ENCODE measurements at regions not wholly inside any gene's neighbourhood (a gene's known extent, or its start where the extent isn't known, plus 50 kb on each side); places are given as distances from the start of the nearest gene placed in this dataset.

DNA sequence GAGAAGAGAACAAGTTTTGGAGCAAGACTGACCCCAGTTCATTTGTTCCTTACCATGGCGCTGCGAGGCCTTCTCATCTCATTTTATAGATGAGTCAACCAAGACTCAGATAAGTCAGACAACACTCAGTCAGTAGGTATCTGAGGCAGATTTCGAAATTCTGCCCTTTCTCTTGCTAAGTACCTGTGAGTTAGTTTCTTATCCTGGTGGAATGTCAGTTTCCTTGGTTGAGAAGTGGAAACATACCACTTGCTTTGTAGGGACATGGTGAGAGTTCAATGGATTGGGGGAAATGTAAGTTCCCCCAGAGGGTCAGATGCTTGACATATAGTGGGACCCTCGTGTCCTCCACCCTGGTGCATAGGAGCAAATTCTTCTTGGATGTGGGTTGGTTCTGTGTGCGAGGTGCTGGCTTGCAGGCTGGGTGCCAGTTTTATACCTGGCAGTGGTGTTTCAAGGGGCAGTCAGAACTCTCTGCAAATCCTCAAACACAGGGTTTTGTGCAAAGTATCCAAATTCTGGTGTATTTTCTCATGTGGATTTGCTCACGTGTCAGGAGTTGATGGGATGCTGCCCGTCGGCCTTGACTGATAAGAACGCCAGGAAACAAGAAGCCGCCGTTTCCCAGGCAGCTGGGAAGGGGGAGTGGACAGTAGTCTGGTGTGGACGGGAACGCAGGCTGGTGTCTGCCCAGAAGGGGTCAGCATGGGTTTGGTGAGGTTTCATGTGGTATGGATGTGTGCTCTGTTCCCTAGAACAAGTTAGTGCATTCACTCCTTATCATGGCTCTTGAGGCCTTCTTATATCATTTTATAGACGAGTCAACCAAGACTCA lies 61.1 kb upstream of the CIBAR2 start:
- no peaks in the 10 kb centered on the region for H3K9me3 ChIP-seq (ENCODE audit: control insufficient read depth, insufficient read depth, low read length)
- no peaks in the 10 kb centered on the region for H3K36me3 Mint-ChIP-seq
- 89% methylated on average over 14 of the region's 14 CpGs for WGBS (ENCODE audit: insufficient coverage)
- H3K4me3 Mint-ChIP-seq: peak overlapping the region; percentile 15
- DNase-seq (no peak), ATAC-seq (no peak)
- no peak for TF ChIP-seq CTCF (IDR thresholded peaks at IDR 0.05)
- intact Hi-C loops (cut with micrococcal nuclease): no loop called here
- no peaks in the 10 kb centered on the region for H3K4me1 ChIP-seq (ENCODE audit: control insufficient read depth, insufficient read depth, low read length)
- no peak overlapping the region for H3K4me3 ChIP-seq (ENCODE audit: low read length)
- H3K27ac ChIP-seq (ENCODE audit: low read length): no peak overlapping the region
- no peaks in the 10 kb centered on the region for H3K36me3 ChIP-seq (ENCODE audit: control insufficient read depth, insufficient read depth, low read length)
- H3K27me3 ChIP-seq (ENCODE audit: control insufficient read depth, insufficient read depth, low read length): peaks cover 17% of the 10 kb centered on the region
- no peaks in the 10 kb centered on the region for H3K9me3 Mint-ChIP-seq
- peaks cover 0 to 7% of the 10 kb centered on the region in 2 donors for H3K4me1 Mint-ChIP-seq
- no peak overlapping the region for H3K27ac Mint-ChIP-seq
- peaks cover 50 to 52% of the 10 kb centered on the region in 2 donors for H3K27me3 Mint-ChIP-seq (ENCODE audit: low read depth in 2 of 2)

- Mint-ChIP-seq H3K27me3 (ENCODE audit: low read depth in 2 of 2) (peaks cover 50% of the 10 kb centered on the region in 2 donors), H3K4me3 (no peak overlapping the region), H3K4me1 (peaks cover 0 to 7% of the 10 kb centered on the region in 2 donors), H3K27ac (no peak overlapping the region), H3K36me3 (no peaks in the 10 kb centered on the region), H3K9me3 (no peaks in the 10 kb centered on the region)
- H3K9me3 ChIP-seq (ENCODE audit: control insufficient read depth, insufficient read depth, low read length): no peaks in the 10 kb centered on the region
- ATAC-seq (no peak), DNase-seq (no peak)
- no peaks in the 10 kb centered on the region for H3K4me1 ChIP-seq (ENCODE audit: control insufficient read depth, insufficient read depth, low read length)
- H3K4me3 ChIP-seq (ENCODE audit: low read length): no peak overlapping the region
- intact Hi-C loops (cut with micrococcal nuclease): no loop called here
- TF ChIP-seq CTCF (IDR thresholded peaks at IDR 0.05): no peak
- peaks cover 14% of the 10 kb centered on the region for H3K27me3 ChIP-seq (ENCODE audit: control insufficient read depth, insufficient read depth, low read length)
- H3K36me3 ChIP-seq (ENCODE audit: control insufficient read depth, insufficient read depth, low read length): no peaks in the 10 kb centered on the region
- WGBS (ENCODE audit: insufficient coverage): 93% methylated on average over 16 of the region's 16 CpGs
- no peak overlapping the region for H3K27ac ChIP-seq (ENCODE audit: low read length)
Observed at GRCh38 chr16:85173981-85174751, 61.9 kb upstream of the CIBAR2 start.

DNA sequence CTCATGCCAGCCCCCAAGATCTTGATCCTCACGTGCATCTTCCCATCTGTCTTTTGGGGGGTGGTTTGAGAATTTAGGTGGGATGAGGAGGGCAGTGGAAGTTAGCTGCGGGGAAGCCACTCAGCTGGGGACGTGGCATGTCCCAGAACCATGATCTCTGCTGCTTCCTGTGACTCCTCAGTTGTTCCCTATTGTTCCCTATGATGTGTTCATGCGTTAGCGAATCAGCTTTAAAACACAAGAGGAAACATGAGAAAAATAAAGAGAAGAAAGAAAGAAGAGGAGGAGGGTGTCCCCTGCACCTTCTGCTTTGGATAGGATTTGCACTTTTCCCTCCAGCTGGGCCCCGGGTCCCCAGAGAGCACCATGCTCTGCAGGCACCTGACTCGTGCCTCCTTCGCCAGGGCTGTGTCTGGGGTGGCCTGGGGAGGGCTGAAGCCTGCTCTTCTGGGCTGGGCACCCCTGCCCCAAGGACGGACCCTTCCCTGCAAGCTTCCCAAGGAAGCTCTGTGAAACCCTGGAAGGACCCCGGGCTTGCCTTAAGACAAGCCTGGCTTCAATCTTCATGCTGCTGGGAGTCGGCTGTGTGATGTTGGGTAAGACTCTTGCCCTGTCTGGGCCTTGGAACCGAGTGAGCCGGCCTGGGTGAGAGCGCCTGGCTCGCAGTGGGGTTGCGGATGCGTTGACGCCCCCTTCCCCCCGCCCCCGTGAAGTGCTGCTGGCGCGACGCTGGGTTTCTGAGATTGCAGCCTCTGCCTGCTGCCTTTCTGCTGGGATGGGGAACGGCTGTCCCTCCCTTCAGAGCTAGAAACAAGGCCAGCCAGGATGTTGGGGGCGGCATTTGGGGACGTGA lies 62.8 kb upstream of the CIBAR2 start:
- H3K27ac ChIP-seq (ENCODE audit: low read length): no peak overlapping the region
- Mint-ChIP-seq H3K27me3 (ENCODE audit: low read depth in 2 of 2) (peaks cover 50% of the 10 kb centered on the region in 2 donors), H3K27ac (no peak overlapping the region), H3K36me3 (no peaks in the 10 kb centered on the region), H3K9me3 (no peaks in the 10 kb centered on the region), H3K4me3 (no peak overlapping the region), H3K4me1 (peaks cover 0 to 7% of the 10 kb centered on the region in 2 donors)
- TF ChIP-seq CTCF (IDR thresholded peaks at IDR 0.05): no peak
- no peaks in the 10 kb centered on the region for H3K4me1 ChIP-seq (ENCODE audit: control insufficient read depth, insufficient read depth, low read length)
- peaks cover 14% of the 10 kb centered on the region for H3K27me3 ChIP-seq (ENCODE audit: control insufficient read depth, insufficient read depth, low read length)
- H3K4me3 ChIP-seq (ENCODE audit: low read length): no peak overlapping the region
- no peak for DNase-seq
- ATAC-seq: no peak
- WGBS (ENCODE audit: insufficient coverage): 85% methylated on average over 26 of the region's 26 CpGs
- no peaks in the 10 kb centered on the region for H3K9me3 ChIP-seq (ENCODE audit: control insufficient read depth, insufficient read depth, low read length)
- intact Hi-C loops (cut with micrococcal nuclease): no loop called here
- no peaks in the 10 kb centered on the region for H3K36me3 ChIP-seq (ENCODE audit: control insufficient read depth, insufficient read depth, low read length)
